Lower leg skin (tissue), 4 donors: ENCODE measurements at regions not wholly inside any gene's neighbourhood (a gene's known extent, or its start where the extent isn't known, plus 50 kb on each side); places are given as distances from the start of the nearest gene placed in this dataset.

Experiments used
- DNase-seq, 2 donors: peaks; one replicate each; pipeline ENCODE4 v3.0.0-alpha.2; 2019; ENCODE audit warnings: low spot score in 2 of 2
- H3K4me3 ChIP-seq: fragments of 200-600 bp; sonication (generic); 2 replicates; pipeline ENCODE4 v1.5.1; 2017; ENCODE audit warnings: mild to moderate bottlenecking, low read depth; ENCODE audit not compliant: poor library complexity, severe bottlenecking
- CTCF ChIP-seq, 3 donors: fragments of 450-650 bp; IDR thresholded peaks; one replicate each; pipeline ENCODE4 v1.5.1; 2016; ENCODE audit warnings: antibody characterized with exemption in 3 of 3, mild to moderate bottlenecking in 3 of 3, moderate library complexity in 2 of 3
- POLR2A ChIP-seq, 2 donors: fragments of 450-650 bp; IDR thresholded peaks; one replicate each; pipeline ENCODE4 v1.6.1; 2016 to 2017; ENCODE audit warnings: antibody characterized with exemption in 2 of 2, mild to moderate bottlenecking in 1 of 2, moderate library complexity in 1 of 2
- WGBS, 2 donors: methylation state at CpG; one replicate each; pipeline ENCODE4 v1.1.5; 2018; 5-methylcytosine and 5-hydroxymethylcytosine counted together
- intact Hi-C: fragments of 100-400 bp; cut with DNase I; formaldehyde crosslinking; loops from one replicate; pipeline ENCODE4 v1.15.0; 2023; ENCODE audit warnings: low total_unique reads

DNA sequence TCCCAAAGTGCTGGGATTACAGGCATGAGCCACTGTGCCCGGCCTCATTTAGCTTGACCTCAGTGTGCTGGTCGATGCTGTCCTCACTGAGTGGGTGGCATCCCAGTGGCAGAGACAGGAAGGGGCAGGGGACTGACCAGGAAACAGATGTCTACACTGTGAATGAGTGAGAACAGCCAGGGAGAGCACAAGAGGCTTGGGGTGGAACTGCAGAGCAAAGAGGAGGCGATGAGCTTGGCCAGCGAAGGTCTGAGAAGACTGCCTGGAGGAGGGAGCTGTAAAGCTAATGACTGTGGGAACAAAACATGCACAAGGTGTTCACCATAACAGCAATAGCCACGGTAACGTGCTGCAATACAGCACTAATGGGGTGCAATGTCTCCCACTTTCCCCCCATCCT lies 57.2 kb upstream of the BEGAIN start:
- 79 to 82% methylated on average over 6 of the region's 6 CpGs for WGBS, 2 donors
- no peak overlapping the region for H3K4me3 ChIP-seq
- DNase-seq = no peak
- TF ChIP-seq CTCF (IDR thresholded peaks at IDR 0.05) (no peak), POLR2A (IDR thresholded peaks at IDR 0.05) (no peak)
- intact Hi-C loops = loop anchor here (5.0 kb wide), 1 partner anchor 202 kb away; no protein-coding TSS in a partner anchor

GRCh38 chr14:100644784-100645183 lies 57.6 kb upstream of the BEGAIN start:
- no peak overlapping the region for H3K4me3 ChIP-seq
- no peak for DNase-seq
- intact Hi-C loops = loop anchor here (5.0 kb wide), 1 partner anchor 202 kb away; no protein-coding TSS in a partner anchor
- TF ChIP-seq POLR2A (IDR thresholded peaks at IDR 0.05) (no peak), CTCF (IDR thresholded peaks at IDR 0.05) (no peak)
- WGBS, 2 donors = 72 to 74% methylated on average over 8 of the region's 8 CpGs

DNA sequence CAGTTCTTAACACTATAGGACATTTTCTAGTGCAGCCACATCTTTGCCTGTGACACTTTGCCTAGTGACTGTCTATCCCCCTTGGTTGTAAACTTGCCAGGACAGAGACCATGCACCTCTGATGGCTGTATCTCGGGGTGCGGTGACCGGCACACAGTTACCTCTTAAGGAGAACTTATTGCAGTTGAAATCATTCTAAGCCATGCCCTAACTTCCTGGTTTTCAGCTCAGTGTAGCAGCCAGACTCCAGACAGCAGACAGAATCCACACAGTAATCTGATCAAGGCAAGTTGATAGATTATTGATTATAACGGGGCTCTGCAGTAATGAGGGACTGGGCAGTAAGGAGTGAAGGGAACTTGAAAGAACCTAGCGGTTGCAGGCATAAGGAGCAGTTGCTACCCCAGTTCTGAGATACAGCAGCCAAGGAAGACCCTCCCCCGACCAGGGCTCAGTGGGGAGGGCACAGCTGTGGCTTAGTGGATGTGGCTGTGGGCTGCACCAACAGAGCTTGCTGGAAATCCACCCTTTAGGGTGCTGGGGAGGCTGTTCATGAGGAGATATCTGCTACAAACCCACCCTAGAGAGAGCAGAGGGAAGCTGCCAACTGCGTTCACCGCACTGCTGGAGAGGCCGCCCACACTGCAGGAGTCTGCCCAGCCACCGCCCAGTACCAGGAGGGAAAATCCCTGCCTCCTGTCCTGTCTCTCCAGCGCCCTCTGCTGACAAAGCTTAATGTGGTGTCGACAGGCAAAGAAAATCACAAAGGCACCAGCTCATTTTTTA lies 58.2 kb upstream of the BEGAIN start:
- peak; percentile 88 to 95 for DNase-seq
- intact Hi-C loops = no loop called here
- TF ChIP-seq CTCF (IDR thresholded peaks at IDR 0.05) (peak in 1 of 3 donors; percentile 29), POLR2A (IDR thresholded peaks at IDR 0.05) (no peak)
- H3K4me3 ChIP-seq = no peak overlapping the region
- 32 to 37% methylated on average over 12 of the region's 12 CpGs for WGBS, 2 donors

DNA sequence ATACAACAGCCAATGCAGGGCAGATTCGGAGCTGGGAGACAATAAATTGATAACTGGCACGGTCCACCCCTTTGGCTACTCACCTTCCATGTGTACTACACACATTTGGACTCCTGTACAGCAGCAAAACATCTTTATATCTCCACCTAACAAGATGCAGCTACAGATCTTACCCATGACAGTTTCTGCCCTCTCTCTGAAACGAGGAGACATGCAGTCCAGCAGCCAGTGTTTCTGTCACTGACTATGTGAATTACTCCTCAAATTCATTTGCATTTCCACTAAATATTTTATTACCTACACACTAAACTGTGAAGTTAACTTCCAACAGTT lies 58.7 kb upstream of the BEGAIN start:
- no peak for DNase-seq
- no peak for TF ChIP-seq POLR2A (IDR thresholded peaks at IDR 0.05)
- TF ChIP-seq CTCF (IDR thresholded peaks at IDR 0.05) = no peak
- H3K4me3 ChIP-seq = no peak overlapping the region
- 31 to 45% methylated on average over 3 of the region's 3 CpGs for WGBS, 2 donors
- intact Hi-C loops = no loop called here

DNA sequence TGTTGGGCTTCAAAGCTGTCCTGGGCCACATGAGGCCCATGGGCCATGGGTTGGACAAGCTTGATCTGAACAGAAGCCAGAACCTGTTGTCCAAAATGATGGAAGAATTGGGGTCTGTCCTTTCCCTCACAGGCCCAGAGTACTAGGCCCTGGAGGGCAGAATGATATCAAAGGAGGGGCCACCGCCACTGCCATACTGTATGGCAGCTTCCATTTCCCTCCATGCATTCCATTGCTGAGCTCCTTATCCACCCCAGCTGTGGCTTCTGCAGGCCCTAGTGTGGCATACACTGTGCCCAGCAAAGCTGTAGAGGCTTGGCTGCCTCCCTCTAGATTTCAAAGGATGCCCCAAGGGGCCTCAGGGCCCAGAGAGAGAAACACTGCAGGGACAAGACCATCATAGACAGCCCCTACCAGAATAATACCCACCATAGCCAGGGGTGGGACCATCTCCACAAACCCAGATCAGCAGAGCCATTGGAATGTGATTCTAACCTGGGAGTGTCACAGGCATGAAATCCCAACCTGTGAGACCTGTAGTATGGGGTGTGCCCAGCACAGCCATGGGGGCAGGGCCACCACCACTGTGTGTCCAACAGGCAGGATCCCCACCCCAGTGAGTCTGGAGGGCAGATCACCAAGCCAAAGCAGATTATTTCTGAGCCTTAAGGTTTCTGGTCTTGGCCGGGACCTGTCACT lies 61.4 kb upstream of the BEGAIN start:
- intact Hi-C loops = no loop called here
- no peak overlapping the region for H3K4me3 ChIP-seq
- no peak for DNase-seq
- 57 to 90% methylated on average over 2 of the region's 2 CpGs for WGBS, 2 donors
- no peak for TF ChIP-seq POLR2A (IDR thresholded peaks at IDR 0.05)
- no peak for TF ChIP-seq CTCF (IDR thresholded peaks at IDR 0.05)
